ENCODE measurements at regions not wholly inside any gene's neighbourhood (a gene's known extent, or its start where the extent isn't known, plus 50 kb on each side); places are given as distances from the start of the nearest gene placed in this dataset.

DNA sequence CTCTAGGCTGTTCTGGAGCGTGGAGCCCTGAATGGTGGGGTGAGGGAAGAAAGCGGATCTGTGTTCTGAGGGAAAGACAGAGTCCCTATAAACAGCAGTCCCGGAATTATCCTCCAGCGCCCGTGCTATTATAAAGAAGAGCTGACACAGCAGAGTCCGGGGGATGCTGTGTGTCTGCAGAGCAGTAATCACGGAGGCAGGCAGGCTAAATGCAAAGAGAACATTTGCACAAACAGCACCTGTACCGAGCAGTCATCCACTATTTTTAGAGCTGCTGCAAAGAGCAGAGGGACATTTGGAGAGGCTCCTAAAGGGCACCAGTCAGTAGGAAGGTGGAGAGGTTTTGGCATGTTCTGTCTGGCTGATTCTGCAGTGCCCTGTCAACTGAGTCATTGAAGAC, 293.8 kb upstream of the SLC14A2 start:
- no peak overlapping the region for H3K9ac ChIP-seq (ENCODE audit: low read length)
- no peak overlapping the region for H3K4me2 ChIP-seq (ENCODE audit: low read length)
- CTCF ChIA-PET: no interaction called here
- no peaks in the 10 kb centered on the region for H3K9me3 ChIP-seq (ENCODE audit: control insufficient read depth in 1 of 2, insufficient read depth in 1 of 2, low read depth in 1 of 2, low read length in 2 of 2)
- RAD21 ChIA-PET (ENCODE audit: low non-redundant PET in 1 of 2, low total read pairs in 2 of 2, uncharacterized antibody in 2 of 2, unreplicated experiment in 2 of 2): no interaction called here
- no peaks in the 10 kb centered on the region for H3K9me2 ChIP-seq (ENCODE audit: insufficient read depth)
- no peaks in the 10 kb centered on the region for H3K79me2 ChIP-seq (ENCODE audit: insufficient read depth, low read length)
- no peak overlapping the region for H2AFZ ChIP-seq (ENCODE audit: low read depth, low read length, poor library complexity, severe bottlenecking)
- no peaks in the 10 kb centered on the region for H4K20me1 ChIP-seq (ENCODE audit: insufficient read depth)
- POLR2A ChIA-PET: no interaction called here
- no peak for ATAC-seq
- no peak overlapping the region for H3K27ac ChIP-seq (ENCODE audit: low read depth, low read length)
- TF ChIP-seq FOSL1 (IDR thresholded peaks at IDR 0.05; ENCODE audit: low read depth) (no peak), SP1 (IDR thresholded peaks at IDR 0.05; ENCODE audit: low read depth) (no peak), ZFX (IDR thresholded peaks at IDR 0.05) (no peak), ZNF274 (IDR thresholded peaks at IDR 0.05; ENCODE audit: low read depth, low read length) (no peak), TCF7L2 (IDR thresholded peaks at IDR 0.05; ENCODE audit: borderline replicate concordance, extremely low read depth, insufficient read depth, insufficient read length) (no peak), ELF1 (IDR thresholded peaks at IDR 0.05; ENCODE audit: borderline replicate concordance, low read depth) (no peak), EGR1 (IDR thresholded peaks at IDR 0.05; ENCODE audit: low read depth) (no peak), POLR2A (IDR thresholded peaks at IDR 0.05; ENCODE audit: borderline replicate concordance, extremely low read depth, insufficient read depth, insufficient read length) (no peak), CEBPB (IDR thresholded peaks at IDR 0.05; ENCODE audit: low read depth) (no peak), SRF (IDR thresholded peaks at IDR 0.05; ENCODE audit: low read depth) (no peak), EZH2phosphoT487 (IDR thresholded peaks at IDR 0.05; ENCODE audit: borderline replicate concordance) (no peak), JUND (IDR thresholded peaks at IDR 0.05) (no peak), RAD21 (IDR thresholded peaks at IDR 0.05; ENCODE audit: low read depth) (no peak), CBX3 (IDR thresholded peaks at IDR 0.05; ENCODE audit: low read depth) (no peak), SIN3A (IDR thresholded peaks at IDR 0.05; ENCODE audit: low read depth) (no peak)
- TF ChIP-seq, protein P1, sequence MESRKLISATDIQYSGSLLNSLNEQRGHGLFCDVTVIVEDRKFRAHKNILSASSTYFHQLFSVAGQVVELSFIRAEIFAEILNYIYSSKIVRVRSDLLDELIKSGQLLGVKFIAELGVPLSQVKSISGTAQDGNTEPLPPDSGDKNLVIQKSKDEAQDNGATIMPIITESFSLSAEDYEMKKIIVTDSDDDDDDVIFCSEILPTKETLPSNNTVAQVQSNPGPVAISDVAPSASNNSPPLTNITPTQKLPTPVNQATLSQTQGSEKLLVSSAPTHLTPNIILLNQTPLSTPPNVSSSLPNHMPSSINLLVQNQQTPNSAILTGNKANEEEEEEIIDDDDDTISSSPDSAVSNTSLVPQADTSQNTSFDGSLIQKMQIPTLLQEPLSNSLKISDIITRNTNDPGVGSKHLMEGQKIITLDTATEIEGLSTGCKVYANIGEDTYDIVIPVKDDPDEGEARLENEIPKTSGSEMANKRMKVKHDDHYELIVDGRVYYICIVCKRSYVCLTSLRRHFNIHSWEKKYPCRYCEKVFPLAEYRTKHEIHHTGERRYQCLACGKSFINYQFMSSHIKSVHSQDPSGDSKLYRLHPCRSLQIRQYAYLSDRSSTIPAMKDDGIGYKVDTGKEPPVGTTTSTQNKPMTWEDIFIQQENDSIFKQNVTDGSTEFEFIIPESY (IDR thresholded peaks at IDR 0.05; ENCODE audit: extremely low read depth, insufficient replicate concordance, low read length): no peak
- TF ChIP-seq, protein P2, sequence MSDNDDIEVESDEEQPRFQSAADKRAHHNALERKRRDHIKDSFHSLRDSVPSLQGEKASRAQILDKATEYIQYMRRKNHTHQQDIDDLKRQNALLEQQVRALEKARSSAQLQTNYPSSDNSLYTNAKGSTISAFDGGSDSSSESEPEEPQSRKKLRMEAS (IDR thresholded peaks at IDR 0.05): no peak
- TF ChIP-seq, protein P3, sequence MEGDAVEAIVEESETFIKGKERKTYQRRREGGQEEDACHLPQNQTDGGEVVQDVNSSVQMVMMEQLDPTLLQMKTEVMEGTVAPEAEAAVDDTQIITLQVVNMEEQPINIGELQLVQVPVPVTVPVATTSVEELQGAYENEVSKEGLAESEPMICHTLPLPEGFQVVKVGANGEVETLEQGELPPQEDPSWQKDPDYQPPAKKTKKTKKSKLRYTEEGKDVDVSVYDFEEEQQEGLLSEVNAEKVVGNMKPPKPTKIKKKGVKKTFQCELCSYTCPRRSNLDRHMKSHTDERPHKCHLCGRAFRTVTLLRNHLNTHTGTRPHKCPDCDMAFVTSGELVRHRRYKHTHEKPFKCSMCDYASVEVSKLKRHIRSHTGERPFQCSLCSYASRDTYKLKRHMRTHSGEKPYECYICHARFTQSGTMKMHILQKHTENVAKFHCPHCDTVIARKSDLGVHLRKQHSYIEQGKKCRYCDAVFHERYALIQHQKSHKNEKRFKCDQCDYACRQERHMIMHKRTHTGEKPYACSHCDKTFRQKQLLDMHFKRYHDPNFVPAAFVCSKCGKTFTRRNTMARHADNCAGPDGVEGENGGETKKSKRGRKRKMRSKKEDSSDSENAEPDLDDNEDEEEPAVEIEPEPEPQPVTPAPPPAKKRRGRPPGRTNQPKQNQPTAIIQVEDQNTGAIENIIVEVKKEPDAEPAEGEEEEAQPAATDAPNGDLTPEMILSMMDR (IDR thresholded peaks at IDR 0.05 in 2 of 3, conservative IDR thresholded peaks at IDR 0.05 in 1 of 3; ENCODE audit: borderline replicate concordance in 1 of 3, insufficient read depth in 1 of 3, low read depth in 2 of 3, low read length in 2 of 3): no peak
- no TSS peak for BruUV-seq (replicated peaks)
- intact Hi-C loops (cut with micrococcal nuclease): no loop called here
- no peaks in the 10 kb centered on the region for H3K4me1 ChIP-seq (ENCODE audit: control insufficient read depth in 1 of 2, insufficient read depth in 2 of 2, low read length in 2 of 2)
- no peak for DNase-seq (ENCODE audit: low read depth, low spot score)
- no peak overlapping the region for H3K4me3 ChIP-seq (replicated peaks in 1 of 2; ENCODE audit: low read depth in 1 of 2, low read length in 2 of 2)
- no peaks in the 10 kb centered on the region for H3K27me3 ChIP-seq (ENCODE audit: insufficient read depth, low read length)
- no peaks in the 10 kb centered on the region for H3K36me3 ChIP-seq (ENCODE audit: control insufficient read depth in 1 of 2, insufficient read depth in 2 of 2, low read length in 2 of 2)
